Astrocyte of the hippocampus (primary cell): ENCODE measurements at regions not wholly inside any gene's neighbourhood (a gene's known extent, or its start where the extent isn't known, plus 50 kb on each side); places are given as distances from the start of the nearest gene placed in this dataset.
"Not testable (repeated sequence)": the region's sequence is repeated elsewhere in the genome, so short reads cannot be mapped to it uniquely, and the experiment has no call there.

Experiments used
- DNase-seq: peaks from one replicate; pipeline ENCODE4 v3.0.0; 2011; ENCODE audit warnings: low read depth, low spot score

DNA sequence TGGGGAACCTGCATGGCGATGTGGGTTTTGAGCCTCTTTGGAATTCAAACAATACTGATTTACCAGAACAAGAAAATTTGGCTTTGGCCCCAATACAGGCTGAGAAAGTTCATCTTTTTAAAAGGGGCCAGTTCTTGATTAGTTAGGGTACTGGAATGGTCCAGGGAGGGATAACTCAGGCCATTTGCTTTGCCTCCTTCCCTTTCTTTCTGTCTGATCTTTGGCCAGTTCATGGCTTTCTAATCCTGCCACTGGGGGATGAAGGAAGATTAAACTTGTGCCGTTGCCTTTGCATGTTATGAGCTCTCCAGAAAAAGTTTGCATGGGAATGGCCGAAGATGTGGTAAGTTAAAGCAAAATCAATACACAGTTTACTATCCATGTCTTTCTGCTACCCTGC is 78.4 kb downstream of the ADAMTS15 start:
- no peak for DNase-seq

- DNase-seq = peak; percentile 69
Observed at GRCh38 chr11:130527636-130528297, 79.3 kb downstream of the ADAMTS15 start.

DNA sequence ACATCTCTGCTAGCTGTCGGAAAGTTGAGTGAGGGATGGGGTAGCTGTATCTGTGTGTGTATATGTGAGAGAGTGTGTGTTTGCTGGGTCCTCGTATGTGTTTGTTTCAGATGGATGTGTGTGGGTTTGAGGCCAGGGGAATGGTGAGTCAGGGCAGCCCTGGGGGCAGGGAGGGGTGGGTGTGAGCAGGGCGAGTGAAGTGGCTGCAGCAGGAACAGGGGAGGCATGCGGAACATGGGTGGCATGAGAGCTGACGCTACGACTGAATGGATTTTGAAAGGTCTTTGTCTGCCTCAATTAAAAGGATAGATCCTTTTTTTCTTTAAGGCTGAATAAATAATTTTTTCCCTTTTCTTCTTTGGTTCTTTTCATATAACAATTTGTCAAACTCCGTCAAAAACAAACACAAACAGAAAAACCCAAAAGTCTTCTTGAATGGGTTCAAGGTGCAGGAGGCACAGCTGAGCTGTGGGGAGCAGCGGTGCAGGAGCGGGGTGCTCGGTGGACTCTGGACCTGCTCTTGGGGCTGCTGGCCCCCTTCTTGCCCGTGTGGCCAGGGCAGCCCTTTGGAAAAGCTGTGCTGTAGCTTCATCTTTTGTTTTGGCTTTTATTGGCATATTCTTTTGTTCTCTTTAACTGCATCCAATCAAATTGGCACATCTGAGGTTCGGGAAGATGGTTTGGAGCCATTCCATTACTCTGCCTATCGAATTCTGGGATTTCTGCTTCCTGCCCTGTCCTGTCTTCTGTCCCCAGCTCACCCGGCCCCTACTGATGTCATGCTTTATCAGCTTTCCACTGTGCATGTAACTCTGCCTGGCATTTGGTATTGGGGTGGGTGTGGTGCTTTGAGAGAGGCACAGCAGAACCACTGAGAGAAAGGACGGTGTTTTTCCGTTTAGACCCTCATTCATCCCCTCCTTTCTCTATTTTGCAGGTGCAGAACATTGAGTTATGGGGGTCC is 80.1 kb downstream of the ADAMTS15 start:
- DNase-seq = peak; percentile 83

DNA sequence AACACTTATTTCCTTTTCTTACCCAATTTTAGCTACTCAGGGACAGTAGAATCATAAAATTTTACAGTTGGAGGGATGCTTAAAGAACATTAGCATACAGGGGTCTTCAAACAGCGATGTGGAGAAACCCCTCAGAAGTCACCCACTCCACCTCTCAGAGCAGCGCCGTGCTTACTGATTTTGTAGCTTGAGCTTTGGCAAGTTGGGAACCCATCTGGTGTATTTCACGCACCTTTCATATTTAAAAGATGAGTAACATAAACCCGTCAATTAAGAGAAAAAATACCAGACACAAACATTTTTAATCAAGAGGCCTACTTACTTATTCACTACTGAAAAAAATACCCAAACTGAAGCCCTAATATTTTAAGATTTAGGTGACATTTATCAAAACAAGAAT is 80.9 kb downstream of the ADAMTS15 start:
- DNase-seq = no peak

GRCh38 chr11:130531061-130531460 is 82.6 kb downstream of the ADAMTS15 start:
- peak; percentile 90 for DNase-seq

- DNase-seq = peak; percentile 36
Observed at GRCh38 chr11:130533113-130533798, 84.8 kb downstream of the ADAMTS15 start.

DNA sequence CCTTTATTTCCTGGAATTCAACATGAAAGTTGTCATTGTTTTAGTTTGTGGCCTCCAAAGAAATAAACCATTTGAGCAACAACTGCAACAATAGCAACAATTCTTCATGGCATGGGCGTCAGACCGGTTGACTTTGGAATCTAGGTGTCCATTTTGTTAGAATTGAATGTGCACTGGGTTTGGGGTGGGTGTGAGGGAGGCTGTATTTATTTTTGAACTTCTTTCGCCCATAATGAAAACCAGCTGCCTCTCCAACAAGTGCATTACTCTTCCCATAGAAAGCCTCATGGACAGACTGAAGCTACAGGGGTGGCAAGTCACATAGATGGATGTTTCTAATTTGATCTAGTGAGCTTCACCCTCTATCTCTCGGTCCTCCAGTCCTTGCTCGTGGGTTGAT is 85.4 kb downstream of the ADAMTS15 start:
- no peak for DNase-seq

DNA sequence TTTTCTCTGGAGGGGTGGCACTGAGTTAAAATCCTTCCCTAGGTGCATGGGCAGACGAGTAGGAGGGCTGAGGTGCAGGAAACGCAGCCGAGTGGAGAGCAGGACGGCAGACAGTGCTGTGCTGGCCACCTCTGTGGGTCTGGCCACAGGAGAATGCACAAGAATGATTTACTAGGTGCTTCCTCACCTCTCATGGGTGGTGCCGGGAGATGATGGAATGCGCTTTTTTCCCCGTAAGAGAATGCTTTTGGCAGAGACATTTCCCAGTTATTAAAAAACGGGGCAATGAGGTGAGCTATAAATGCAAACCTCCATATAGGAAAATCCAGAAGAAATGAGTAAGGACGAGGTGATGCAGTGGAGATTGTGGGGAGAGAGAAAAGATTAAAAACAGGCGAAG is 86.1 kb downstream of the ADAMTS15 start:
- DNase-seq = no peak

DNA sequence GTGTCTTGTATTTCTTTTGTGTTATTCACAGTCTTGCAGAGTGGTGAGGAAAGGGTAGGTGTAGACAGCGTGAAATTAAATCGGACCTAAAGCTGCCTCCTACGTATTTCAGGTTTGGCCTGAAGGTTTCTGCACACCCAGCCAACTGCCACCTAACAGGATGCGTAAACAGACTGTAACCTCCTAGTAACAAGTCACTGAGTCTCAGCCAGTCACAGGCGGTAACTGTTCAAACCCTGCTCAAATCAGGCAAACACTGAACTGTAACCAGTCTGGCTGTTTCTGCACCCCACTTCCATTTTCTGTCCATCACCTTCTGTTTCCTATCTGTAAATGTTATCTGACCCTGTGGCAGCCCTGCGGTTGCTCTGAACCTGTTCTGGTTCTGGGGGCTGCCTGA is 87.1 kb downstream of the ADAMTS15 start:
- no peak for DNase-seq

- DNase-seq = no peak
Observed at GRCh38 chr11:130536106-130537040, 87.9 kb downstream of the ADAMTS15 start.

- DNase-seq = not testable (repeated sequence)
Observed at GRCh38 chr11:130539680-130540079, 91.2 kb downstream of the ADAMTS15 start.

GRCh38 chr11:130544266-130544665 is 95.8 kb downstream of the ADAMTS15 start:
- no peak for DNase-seq

- no peak for DNase-seq
Observed at GRCh38 chr11:130545449-130546072, 97.1 kb downstream of the ADAMTS15 start.

DNA sequence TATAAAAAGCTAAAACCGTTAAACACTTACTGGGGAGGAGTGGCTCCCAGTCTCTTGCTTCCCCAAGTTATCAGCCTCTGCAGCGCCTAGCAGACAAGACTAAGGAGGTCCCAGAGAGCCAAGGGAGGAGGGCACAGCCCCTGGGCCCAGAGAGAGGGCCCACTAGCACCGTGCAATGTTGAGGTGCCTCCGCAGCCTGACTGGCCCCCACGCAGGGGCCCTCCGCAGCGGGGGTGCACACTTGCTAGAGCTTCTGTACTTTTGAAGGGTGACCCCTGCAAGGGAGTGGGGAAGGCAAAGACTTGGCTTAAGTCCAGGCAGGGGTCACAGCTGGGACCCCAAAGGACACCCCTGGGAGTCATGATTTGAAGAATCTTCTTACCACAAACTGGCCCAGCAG is 98.0 kb downstream of the ADAMTS15 start:
- no peak for DNase-seq

- no peak for DNase-seq
Observed at GRCh38 chr11:130546901-130547694, 98.7 kb downstream of the ADAMTS15 start.

- no peak for DNase-seq
Observed at GRCh38 chr11:130547761-130548490, 99.5 kb downstream of the ADAMTS15 start.

DNA sequence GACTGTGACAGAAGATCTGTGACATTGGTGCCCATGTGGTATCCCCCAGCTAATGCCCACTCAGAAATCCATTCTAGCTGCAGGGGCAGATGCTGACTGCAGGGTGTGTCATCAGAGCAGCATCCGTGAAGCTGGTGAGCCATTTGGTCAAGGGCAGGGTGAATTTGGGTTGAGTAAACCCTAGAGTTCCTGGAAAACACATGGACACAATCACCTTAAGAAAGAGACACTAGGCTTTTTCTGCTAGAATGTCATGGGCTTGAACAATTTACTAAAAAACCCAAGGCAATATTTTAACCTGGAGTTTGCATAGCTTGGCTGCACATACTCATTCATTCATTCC is 100.0 kb downstream of the ADAMTS15 start:
- DNase-seq = no peak

DNA sequence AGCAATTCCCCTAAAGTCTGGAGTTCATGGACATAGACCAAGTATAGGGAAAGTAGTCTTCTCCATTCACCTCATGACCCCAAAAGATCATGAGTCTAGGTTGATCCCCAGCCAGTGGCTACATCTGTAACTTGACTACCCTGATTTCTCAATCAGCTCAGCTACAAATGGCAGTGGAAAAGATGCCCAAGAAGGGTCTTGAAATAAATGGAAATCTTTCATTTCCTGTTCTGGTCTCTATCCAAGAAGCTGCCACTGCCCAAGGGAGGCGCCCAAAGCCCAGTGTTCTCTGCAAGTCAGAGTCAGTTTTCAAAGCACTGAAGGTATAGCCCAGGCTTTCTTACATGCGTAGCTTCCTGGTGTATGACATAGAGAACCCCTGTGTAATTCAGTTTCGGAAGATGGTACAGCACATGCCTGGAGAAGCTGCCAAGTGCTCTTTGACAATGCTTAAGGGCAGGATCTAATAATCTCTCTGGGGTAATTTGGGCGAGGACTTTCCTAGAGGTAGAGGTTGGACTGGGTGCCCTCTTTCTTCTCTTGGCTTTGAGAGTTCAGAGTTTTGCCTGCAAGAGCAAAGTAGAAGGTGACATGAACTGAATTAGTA is 101.1 kb downstream of the ADAMTS15 start:
- DNase-seq = no peak

- no peak for DNase-seq
Observed at GRCh38 chr11:130550150-130550549, 101.7 kb downstream of the ADAMTS15 start.
